IMR-90 (cell line): ENCODE measurements at regions not wholly inside any gene's neighbourhood (a gene's known extent, or its start where the extent isn't known, plus 50 kb on each side); places are given as distances from the start of the nearest gene placed in this dataset.

ENCODE experiments used
- ATAC-seq: fragments of 200-7000 bp; cut with Tn5 transposase; 2 replicates; pipeline ENCODE4 v1.9.1; 2020; ENCODE audit warnings: low read depth, mild to moderate bottlenecking, moderate library complexity
- BruUV-seq: library from RNA; stranded (reverse); fragments of 400-500 nt; replicated peaks from 2 replicates; lab custom pipeline; 2021; lab: Mats Ljungman, UMichigan
- CTCF ChIA-PET: fragments of 300-600 bp; formaldehyde crosslinking; extraction: SDS; loops from one replicate; lab custom pipeline; 2021; ENCODE audit warnings: antibody characterized with exemption; lab: Yijun Ruan, JAX
- POLR2A ChIA-PET: fragments of 300-600 bp; sonication (Branson Sonifier 250); formaldehyde crosslinking; loops from one replicate; lab custom pipeline; 2022; ENCODE audit warnings: antibody characterized with exemption; ENCODE audit not compliant: unreplicated experiment; lab: Charles Lee
- DNase-seq: peaks from one replicate; pipeline ENCODE4 v3.0.0; 2013
- H2AFZ ChIP-seq: replicated peaks from 2 replicates; pipeline ENCODE3; 2013; ENCODE audit warnings: low read length, mild to moderate bottlenecking; ENCODE audit not compliant: poor library complexity
- H2AK5ac ChIP-seq: 2 replicates; pipeline ENCODE4 v1.6.1; 2013; ENCODE audit warnings: low read depth, low read length, inconsistent platforms
- H2AK9ac ChIP-seq: replicated peaks from 2 replicates; pipeline ENCODE3; 2013; ENCODE audit warnings: mild to moderate bottlenecking, low read depth, low read length, moderate library complexity; ENCODE audit not compliant: poor library complexity
- H2BK120ac ChIP-seq: 2 replicates; pipeline ENCODE4 v1.6.1; 2013; ENCODE audit warnings: low read depth, low read length, inconsistent platforms
- H2BK15ac ChIP-seq: 3 replicates; pipeline ENCODE4 v1.6.1; 2013; ENCODE audit warnings: low read depth, low read length, inconsistent platforms
- H2BK20ac ChIP-seq: 2 replicates; pipeline ENCODE4 v1.6.1; 2013; ENCODE audit warnings: low read depth, mild to moderate bottlenecking, inconsistent platforms, low read length, moderate library complexity
- H2BK5ac ChIP-seq: 2 replicates; pipeline ENCODE4 v1.6.1; 2013; ENCODE audit warnings: mild to moderate bottlenecking, low read depth, low read length, inconsistent platforms; ENCODE audit not compliant: poor library complexity, severe bottlenecking
- H3K14ac ChIP-seq: replicated peaks from 2 replicates; pipeline ENCODE4 v1.6.1; 2013; ENCODE audit warnings: low read depth, low read length, inconsistent platforms
- H3K18ac ChIP-seq: 2 replicates; pipeline ENCODE4 v1.6.1; 2013; ENCODE audit warnings: low read depth, low read length, control low read depth
- H3K23ac ChIP-seq: 2 replicates; pipeline ENCODE4 v1.6.1; 2013; ENCODE audit warnings: low read depth, low read length, inconsistent platforms
- H3K27ac ChIP-seq: 2 replicates; pipeline ENCODE4 v1.5.1; 2013; ENCODE audit warnings: mild to moderate bottlenecking, control low read depth, low read length; ENCODE audit not compliant: insufficient read depth
- H3K27me3 ChIP-seq: 2 replicates; pipeline ENCODE4 v1.6.1; 2013; ENCODE audit warnings: low read length; ENCODE audit not compliant: control insufficient read depth, insufficient read depth
- H3K36me3 ChIP-seq: 2 replicates; pipeline ENCODE4 v1.6.1; 2013; ENCODE audit warnings: low read length, mixed read lengths; ENCODE audit not compliant: control insufficient read depth, insufficient read depth
- H3K4ac ChIP-seq: 2 replicates; pipeline ENCODE4 v1.6.1; 2013; ENCODE audit warnings: low read depth, low read length, inconsistent platforms
- H3K4me1 ChIP-seq: 2 replicates; pipeline ENCODE4 v1.6.1; 2013; ENCODE audit warnings: low read length, mixed read lengths; ENCODE audit not compliant: control insufficient read depth, insufficient read depth
- H3K4me2 ChIP-seq: 2 replicates; pipeline ENCODE4 v1.6.1; 2013; ENCODE audit warnings: low read depth, mild to moderate bottlenecking, control low read depth, low read length, moderate library complexity
- H3K4me3 ChIP-seq: 2 replicates; pipeline ENCODE4 v1.5.1; 2013; ENCODE audit warnings: low read depth, mild to moderate bottlenecking, control low read depth, low read length, moderate library complexity; ENCODE audit not compliant: insufficient read depth
- H3K56ac ChIP-seq: 2 replicates; pipeline ENCODE4 v1.6.1; 2013; ENCODE audit warnings: low read length, inconsistent platforms; ENCODE audit not compliant: insufficient read depth; ENCODE audit errors: extremely low read depth
- H3K79me1 ChIP-seq, 2 experiments: 2 replicates each; pipeline ENCODE4 v1.6.1; 2013; ENCODE audit warnings: low read length in 2 of 2, inconsistent platforms in 1 of 2, low read depth in 1 of 2
- H3K9ac ChIP-seq: 2 replicates; pipeline ENCODE4 v1.6.1; 2013; ENCODE audit warnings: low read depth, low read length, control low read depth
- H3K9me1 ChIP-seq: 2 replicates; pipeline ENCODE4 v1.6.1; 2013; ENCODE audit warnings: low read length, inconsistent platforms; ENCODE audit not compliant: insufficient read depth
- H3K9me3 ChIP-seq: 2 replicates; pipeline ENCODE4 v1.6.1; 2013; ENCODE audit warnings: low read length; ENCODE audit not compliant: control insufficient read depth, insufficient read depth
- H4K20me1 ChIP-seq: 2 replicates; pipeline ENCODE4 v1.6.1; 2013; ENCODE audit warnings: low read length, inconsistent platforms; ENCODE audit not compliant: insufficient read depth
- H4K5ac ChIP-seq: 2 replicates; pipeline ENCODE4 v1.6.1; 2013; ENCODE audit warnings: mild to moderate bottlenecking, low read depth, low read length, control low read depth
- H4K8ac ChIP-seq, 2 experiments: 2 replicates each; pipeline ENCODE4 v1.6.1; 2013; ENCODE audit warnings: low read depth in 2 of 2, low read length in 2 of 2, control low read depth in 1 of 2, inconsistent platforms in 1 of 2
- H4K91ac ChIP-seq: 2 replicates; pipeline ENCODE4 v1.6.1; 2013; ENCODE audit warnings: low read depth, low read length, inconsistent platforms; ENCODE audit not compliant: insufficient read depth
- CEBPB ChIP-seq: IDR thresholded peaks from 2 replicates; pipeline ENCODE4 v1.6.1; 2012; ENCODE audit warnings: low read depth, low read length, improper control_type of control experiment
- RFX5 ChIP-seq: IDR thresholded peaks from 2 replicates; pipeline ENCODE4 v1.8.0; 2012; ENCODE audit warnings: low read depth, mild to moderate bottlenecking, low read length, moderate library complexity
- WGBS, 2 experiments: methylation state at CpG; one replicate each; pipeline versions ENCODE4 v1.1.5 to v1.1.7; 2013; ENCODE audit warnings: missing lambda C conversion rate in 2 of 2; ENCODE audit not compliant: insufficient read length in 1 of 2; ENCODE audit errors: extremely low coverage in 2 of 2; 5-methylcytosine and 5-hydroxymethylcytosine counted together
- dilution Hi-C: fragments of 300-500 bp; cut with HindIII; formaldehyde crosslinking; loops from one replicate; pipeline ENCODE4 v1.14.3; 2018; ENCODE audit warnings: low sequenced_read_pairs; ENCODE audit not compliant: unreplicated experiment
- in situ Hi-C: fragments of 300-500 bp; cut with MboI; formaldehyde crosslinking; loops from 3 replicates; pipeline ENCODE4 v1.14.3; 2019; ENCODE audit warnings: low sequenced_read_pairs, inconsistent platforms, mixed read lengths
- intact Hi-C: fragments of 100-400 bp; cut with micrococcal nuclease; formaldehyde crosslinking; loops from 2 replicates; pipeline ENCODE4 v1.10.0; 2022

GRCh38 chr21:27086186-27086585, 119.3 kb upstream of the ADAMTS5 start:
- Histone ChIP-seq H3K4me1 (no peaks in the 10 kb centered on the region), H3K4me3 (no peak overlapping the region), H2BK15ac (no peak overlapping the region), H4K20me1 (no peaks in the 10 kb centered on the region), H2AK5ac (no peak overlapping the region), H3K27ac (no peak overlapping the region), H3K4me2 (no peak overlapping the region), H3K9ac (no peak overlapping the region), H3K4ac (no peak overlapping the region), H3K36me3 (no peaks in the 10 kb centered on the region), H3K9me3 (no peaks in the 10 kb centered on the region), H2BK20ac (no peak overlapping the region), H4K8ac (no peak overlapping the region), H3K56ac (no peak overlapping the region), H3K14ac (no peak overlapping the region), H4K5ac (no peak overlapping the region), H3K27me3 (no peaks in the 10 kb centered on the region), H3K79me1 (no peaks in the 10 kb centered on the region), H2BK5ac (no peak overlapping the region), H3K9me1 (no peaks in the 10 kb centered on the region), H3K18ac (no peak overlapping the region), H2AFZ (no peak overlapping the region), H4K91ac (no peak overlapping the region), H2AK9ac (no peak overlapping the region), H2BK120ac (no peak overlapping the region), H3K23ac (no peak overlapping the region)
- DNase-seq (no peak), ATAC-seq (no peak)
- intact Hi-C loops (no loop called here), dilution Hi-C loops (no loop called here), in situ Hi-C loops (no loop called here)
- WGBS, 2 experiments, result no CpG with 5 or more reads among the region's 6 CpGs
- TF ChIP-seq RFX5 (no peak), CEBPB (no peak)
- ChIA-PET POLR2A (interaction anchor here (0.7 kb wide), 1 partner anchor 152 kb away, joined by 5 read pairs; no protein-coding TSS in a partner anchor), CTCF (no interaction called here)
- BruUV-seq, result no TSS peak
